ENCODE measurements at regions not wholly inside any gene's neighbourhood (a gene's known extent, or its start where the extent isn't known, plus 50 kb on each side); places are given as distances from the start of the nearest gene placed in this dataset.

DNA sequence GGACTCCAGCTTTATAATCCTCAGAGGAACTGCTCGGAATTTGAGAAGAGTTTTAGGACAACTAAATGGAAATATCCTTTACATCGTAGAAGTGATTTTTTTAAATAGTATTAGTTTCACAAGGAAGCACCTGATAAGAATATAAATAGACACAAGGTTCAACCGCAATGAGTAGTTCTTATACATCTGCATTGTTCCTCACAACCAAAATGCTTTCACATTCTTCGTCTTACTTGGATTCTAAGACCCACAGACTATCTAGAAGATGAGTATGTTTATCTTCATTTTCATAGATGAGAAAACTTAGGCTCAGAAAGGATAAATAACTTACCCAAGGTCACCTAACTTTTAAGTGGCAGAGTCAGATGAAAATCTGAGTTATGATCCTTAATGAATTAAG lies 469.0 kb downstream of the GALC start:
- DNase-seq (ENCODE audit: low spot score) = no peak

DNA sequence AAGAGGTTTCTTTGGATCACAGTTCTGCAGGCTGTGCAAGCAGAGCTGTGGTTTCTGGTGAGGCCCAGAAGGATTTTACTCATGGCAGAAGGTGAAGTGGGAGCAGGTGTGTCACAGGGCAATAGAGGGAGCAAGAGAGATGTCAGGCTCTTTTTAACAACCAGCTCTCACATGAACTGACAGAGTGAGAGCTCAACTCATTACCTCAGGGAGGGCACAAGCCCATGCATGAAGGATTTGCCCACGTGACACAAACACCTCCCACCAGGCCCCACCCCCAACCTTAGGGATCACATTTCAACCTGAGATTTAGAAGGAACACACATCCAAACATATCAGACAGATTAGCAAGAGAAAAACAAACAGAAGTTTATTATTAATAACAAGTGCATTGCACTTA lies 470.4 kb downstream of the GALC start:
- no peak for DNase-seq (ENCODE audit: low spot score)

DNA sequence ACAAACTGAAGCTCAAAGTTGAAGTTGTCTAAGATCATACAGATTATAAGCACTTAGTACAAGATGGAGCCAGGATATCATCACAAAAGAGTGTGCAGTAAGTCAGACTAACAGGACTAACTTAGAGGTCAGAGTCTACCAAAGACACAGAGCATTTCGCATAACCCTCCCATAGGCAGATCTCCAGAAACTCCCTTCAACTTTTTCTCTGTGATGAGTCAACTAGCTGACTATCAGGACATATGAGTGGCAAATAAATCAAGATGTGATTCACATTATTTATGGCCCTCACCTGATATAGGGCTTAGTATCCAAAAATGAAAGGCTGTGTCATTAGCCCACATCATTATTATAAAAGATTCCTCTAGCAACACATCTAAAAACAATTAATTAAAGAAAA lies 484.6 kb downstream of the GALC start:
- no peak for DNase-seq (ENCODE audit: low spot score)

DNA sequence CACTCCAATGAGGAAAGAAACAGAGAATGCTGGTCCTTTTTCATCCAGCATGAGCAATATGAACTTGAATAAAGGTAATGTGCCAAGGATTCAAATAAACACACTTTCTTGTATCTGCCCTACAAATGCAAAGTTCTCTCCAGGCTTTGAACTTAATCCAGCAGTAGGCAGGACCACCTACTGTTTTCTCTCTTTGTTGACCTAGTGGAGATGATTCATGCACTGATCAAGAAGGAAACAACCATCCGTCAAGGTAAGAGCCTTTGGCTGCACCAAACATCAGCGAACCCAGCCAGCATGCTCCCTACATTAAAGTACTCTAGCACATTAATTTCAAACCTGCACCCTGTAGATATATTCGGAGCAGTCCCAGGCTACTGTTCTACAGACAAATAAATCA lies 489.3 kb downstream of the GALC start:
- DNase-seq (ENCODE audit: low spot score) = no peak

DNA sequence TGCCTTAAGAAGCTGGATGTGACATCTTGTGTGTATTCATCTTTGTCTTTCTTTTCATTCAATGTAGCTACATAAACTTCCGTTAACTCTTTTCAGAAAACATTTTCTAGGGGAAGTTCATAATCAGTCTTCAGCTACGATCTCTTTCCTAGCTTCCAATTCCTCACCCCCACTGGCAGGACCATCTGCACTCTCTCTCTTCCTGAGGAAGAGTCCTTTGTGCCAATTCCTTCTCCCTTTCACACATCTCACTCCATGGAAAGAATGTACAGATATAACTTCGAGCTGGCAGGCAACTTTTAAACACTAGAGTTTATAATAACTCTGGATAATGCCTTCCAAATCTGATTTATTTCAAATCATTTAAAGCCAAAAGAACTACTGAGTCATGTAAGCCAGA lies 495.7 kb downstream of the GALC start:
- DNase-seq (ENCODE audit: low spot score) = no peak

DNA sequence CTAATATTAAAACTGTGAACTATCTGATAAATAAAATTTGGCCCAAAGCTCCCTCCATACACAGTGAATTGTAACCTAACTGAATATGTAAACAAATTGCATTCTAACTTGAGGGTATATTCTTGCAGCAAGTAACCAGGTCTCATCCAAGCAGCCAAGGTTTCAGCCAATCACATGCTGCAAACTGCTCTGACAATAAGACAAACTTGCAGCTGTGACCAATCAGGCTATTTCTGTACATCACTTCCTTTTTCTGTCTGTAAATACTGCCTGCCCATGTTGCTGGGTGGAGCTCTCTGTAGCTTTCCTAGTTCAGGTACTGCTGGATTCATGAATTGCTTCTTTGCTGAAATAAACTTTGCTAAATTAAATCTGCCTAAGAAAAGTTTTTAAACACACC lies 499.0 kb downstream of the GALC start:
- DNase-seq (ENCODE audit: low spot score) = no peak

- DNase-seq (ENCODE audit: low spot score) = no peak
Observed at GRCh38 chr14:87492561-87492960, 500.4 kb downstream of the GALC start.

GRCh38 chr14:87491816-87492215 lies 501.2 kb downstream of the GALC start:
- no peak for DNase-seq (ENCODE audit: low spot score)

GRCh38 chr14:87489196-87489819 lies 503.7 kb downstream of the GALC start:
- no peak for DNase-seq (ENCODE audit: low spot score)

GRCh38 chr14:87483271-87484260 lies 509.4 kb downstream of the GALC start:
- no peak for DNase-seq (ENCODE audit: low spot score)

DNA sequence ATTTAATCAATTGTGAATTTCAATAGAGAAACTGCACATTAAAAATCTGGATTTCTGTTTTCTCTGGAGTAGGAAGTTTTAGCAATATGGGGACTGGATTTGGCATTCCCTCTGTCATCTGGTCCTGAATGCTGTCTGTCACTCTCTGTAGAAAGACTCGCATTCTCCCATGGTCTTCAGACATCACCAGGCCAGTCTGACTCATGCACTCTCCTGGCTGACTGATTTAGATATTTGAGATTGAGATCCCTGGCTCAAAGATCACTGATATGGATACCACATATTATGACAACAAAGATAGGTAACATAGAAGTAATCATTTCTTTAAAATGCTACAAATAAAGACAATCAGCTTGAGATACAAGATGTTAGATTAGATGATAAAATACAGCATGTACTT lies 524.5 kb downstream of the GALC start:
- no peak for DNase-seq (ENCODE audit: low spot score)

GRCh38 chr14:87467578-87467977 lies 525.4 kb downstream of the GALC start:
- DNase-seq (ENCODE audit: low spot score) = no peak

GRCh38 chr14:87465770-87466169 lies 527.2 kb downstream of the GALC start:
- no peak for DNase-seq (ENCODE audit: low spot score)

- DNase-seq (ENCODE audit: low spot score) = no peak
Observed at GRCh38 chr14:87461704-87462103, 531.3 kb downstream of the GALC start.

- no peak for DNase-seq (ENCODE audit: low spot score)
Observed at GRCh38 chr14:87457720-87458119, 535.3 kb downstream of the GALC start.

- DNase-seq (ENCODE audit: low spot score) = no peak
Observed at GRCh38 chr14:87450193-87450592, 542.8 kb downstream of the GALC start.

GRCh38 chr14:87449016-87449415 lies 544.0 kb downstream of the GALC start:
- DNase-seq (ENCODE audit: low spot score) = no peak

- DNase-seq (ENCODE audit: low spot score) = no peak
Observed at GRCh38 chr14:87443787-87444186, 549.2 kb downstream of the GALC start.

DNA sequence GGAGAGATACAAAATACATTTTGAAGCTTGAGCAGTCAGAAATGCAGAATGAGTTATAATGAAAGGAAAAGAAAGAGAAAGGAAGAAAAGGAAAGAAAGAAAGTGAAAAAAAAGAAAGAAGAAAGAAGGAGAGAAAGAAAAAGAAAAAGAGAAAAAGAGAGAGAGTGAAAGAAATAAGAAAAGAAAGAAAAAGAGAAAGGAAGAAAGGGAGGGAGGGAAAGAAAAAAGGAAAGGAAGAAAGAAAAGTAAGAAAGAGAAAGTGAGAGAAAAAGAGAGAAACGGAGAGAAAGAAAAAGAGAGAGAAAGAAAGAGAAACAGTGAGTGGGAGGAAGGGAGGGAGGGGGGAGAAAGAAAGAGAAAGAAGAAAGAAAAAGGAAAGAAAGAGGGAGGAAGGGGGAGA lies 549.9 kb downstream of the GALC start:
- no peak for DNase-seq (ENCODE audit: low spot score)

GRCh38 chr14:87437158-87437557 lies 555.8 kb downstream of the GALC start:
- DNase-seq (ENCODE audit: low spot score) = no peak

DNA sequence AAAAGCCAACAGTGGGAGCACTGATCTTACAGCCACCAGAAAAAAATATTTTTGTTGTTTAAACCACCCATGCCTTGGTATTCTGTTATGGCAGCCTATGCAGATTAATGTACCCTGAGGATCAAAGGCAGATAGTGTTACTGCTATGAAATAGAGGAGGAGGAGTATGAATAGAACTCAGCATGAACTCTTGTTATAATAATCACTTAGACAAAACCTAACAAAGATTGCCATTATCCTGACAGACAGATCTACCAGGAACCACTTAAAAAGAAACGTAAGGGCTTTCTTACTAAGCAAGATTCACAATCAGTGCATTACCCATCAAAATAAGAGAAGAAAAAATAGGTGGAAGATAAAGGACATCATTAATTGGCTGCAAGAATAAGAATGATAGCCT lies 558.3 kb downstream of the GALC start:
- DNase-seq (ENCODE audit: low spot score) = no peak

GRCh38 chr14:87434011-87434410 lies 559.0 kb downstream of the GALC start:
- no peak for DNase-seq (ENCODE audit: low spot score)

DNA sequence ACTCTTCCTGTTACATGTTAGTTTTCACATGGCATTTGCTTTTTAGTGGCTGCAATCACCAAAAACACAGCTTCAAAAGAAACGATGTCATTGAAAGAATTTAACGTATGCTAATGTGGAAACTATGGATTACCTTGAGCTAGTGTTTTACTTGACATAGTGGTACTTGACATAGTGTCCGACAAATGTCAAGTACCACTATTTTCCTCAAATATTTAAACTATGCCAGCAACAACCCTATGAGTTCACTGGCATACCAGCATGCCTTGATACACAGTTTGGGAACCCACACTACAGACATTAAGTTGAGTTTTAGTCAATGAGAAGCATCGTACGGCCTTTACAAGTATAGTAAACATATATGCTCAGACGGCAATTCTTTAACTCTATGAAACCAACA lies 560.3 kb downstream of the GALC start:
- DNase-seq (ENCODE audit: low spot score) = no peak

- DNase-seq (ENCODE audit: low spot score) = no peak
Observed at GRCh38 chr14:87430810-87431209, 562.2 kb downstream of the GALC start.
